Stimulated activated CD8-positive, alpha-beta memory T cell treated with anti-CD3 and anti-CD28 coated beads, Interleukin-4, amount 100 ng/mL, for 1 hour (primary cell): ENCODE measurements at regions not wholly inside any gene's neighbourhood (a gene's known extent, or its start where the extent isn't known, plus 50 kb on each side); places are given as distances from the start of the nearest gene placed in this dataset.

Experiments used
- DNase-seq, 2 donors: peaks; one replicate each; pipeline ENCODE4 v3.0.0-alpha.2; 2020; ENCODE audit warnings: low read depth in 2 of 2, low spot score in 1 of 2

- no peak for DNase-seq
Measured at GRCh38 chr7:26096136-26096535, 55.9 kb upstream of the NFE2L3 start.

- DNase-seq: no peak
Measured at GRCh38 chr7:26097837-26098668, 53.9 kb upstream of the NFE2L3 start.

GRCh38 chr7:26099236-26099635 is 52.8 kb upstream of the NFE2L3 start:
- DNase-seq: no peak

GRCh38 chr7:26100406-26101339 is 51.3 kb upstream of the NFE2L3 start:
- no peak for DNase-seq

- no peak for DNase-seq
Measured at GRCh38 chr7:26101361-26102151, 50.4 kb upstream of the NFE2L3 start.

- no peak for DNase-seq
Measured at GRCh38 chr7:26102176-26102575, 49.8 kb upstream of the NFE2L3 start.
